B cell (primary cell): ENCODE measurements at regions not wholly inside any gene's neighbourhood (a gene's known extent, or its start where the extent isn't known, plus 50 kb on each side); places are given as distances from the start of the nearest gene placed in this dataset.

Experiments used
- EZH2 ChIP-seq: IDR thresholded peaks from 2 replicates; pipeline ENCODE4 v1.6.1; 2012; ENCODE audit warnings: borderline replicate concordance, low read depth, mild to moderate bottlenecking, moderate library complexity, low read length; ENCODE audit not compliant: insufficient read depth, poor library complexity, severe bottlenecking
- TF ChIP-seq, protein P1 (sequence below): fragments of 200-600 bp; IDR thresholded peaks from one replicate; pipeline ENCODE4 v1.8.0; 2022; ENCODE audit warnings: antibody characterized with exemption, mild to moderate bottlenecking

GRCh38 chr1:79129914-79130313 is 123.4 kb upstream of the ADGRL4 start:
- TF ChIP-seq, protein P1, sequence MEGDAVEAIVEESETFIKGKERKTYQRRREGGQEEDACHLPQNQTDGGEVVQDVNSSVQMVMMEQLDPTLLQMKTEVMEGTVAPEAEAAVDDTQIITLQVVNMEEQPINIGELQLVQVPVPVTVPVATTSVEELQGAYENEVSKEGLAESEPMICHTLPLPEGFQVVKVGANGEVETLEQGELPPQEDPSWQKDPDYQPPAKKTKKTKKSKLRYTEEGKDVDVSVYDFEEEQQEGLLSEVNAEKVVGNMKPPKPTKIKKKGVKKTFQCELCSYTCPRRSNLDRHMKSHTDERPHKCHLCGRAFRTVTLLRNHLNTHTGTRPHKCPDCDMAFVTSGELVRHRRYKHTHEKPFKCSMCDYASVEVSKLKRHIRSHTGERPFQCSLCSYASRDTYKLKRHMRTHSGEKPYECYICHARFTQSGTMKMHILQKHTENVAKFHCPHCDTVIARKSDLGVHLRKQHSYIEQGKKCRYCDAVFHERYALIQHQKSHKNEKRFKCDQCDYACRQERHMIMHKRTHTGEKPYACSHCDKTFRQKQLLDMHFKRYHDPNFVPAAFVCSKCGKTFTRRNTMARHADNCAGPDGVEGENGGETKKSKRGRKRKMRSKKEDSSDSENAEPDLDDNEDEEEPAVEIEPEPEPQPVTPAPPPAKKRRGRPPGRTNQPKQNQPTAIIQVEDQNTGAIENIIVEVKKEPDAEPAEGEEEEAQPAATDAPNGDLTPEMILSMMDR, result no peak
- TF ChIP-seq EZH2, result no peak
